NCI-H526 (cell line): ENCODE measurements at regions not wholly inside any gene's neighbourhood (a gene's known extent, or its start where the extent isn't known, plus 50 kb on each side); places are given as distances from the start of the nearest gene placed in this dataset.
A peak's percentile ranks its signal among the peaks of the same experiment; 100 is the strongest.

Experiments
- DNase-seq, 2 experiments: peaks; one replicate each; lab custom pipeline; 2025; lab: John Stamatoyannopoulos, UW

GRCh38 chr17:14481664-14482063, 180.8 kb downstream of the HS3ST3B1 start:
- DNase-seq = no peak

GRCh38 chr17:14474591-14474990, 173.7 kb downstream of the HS3ST3B1 start:
- no peak for DNase-seq

- DNase-seq = peak; percentile 75 to 82
Observed at GRCh38 chr17:14471052-14471451, 170.2 kb downstream of the HS3ST3B1 start.

- DNase-seq = no peak
Observed at GRCh38 chr17:14470417-14470816, 169.5 kb downstream of the HS3ST3B1 start.

- no peak for DNase-seq
Observed at GRCh38 chr17:14469971-14470370, 169.1 kb downstream of the HS3ST3B1 start.

GRCh38 chr17:14468858-14469257, 168.0 kb downstream of the HS3ST3B1 start:
- DNase-seq = no peak

GRCh38 chr17:14461227-14461548, 160.3 kb downstream of the HS3ST3B1 start:
- no peak for DNase-seq

GRCh38 chr17:14460516-14461226, 159.8 kb downstream of the HS3ST3B1 start:
- DNase-seq = no peak

- DNase-seq = peak; percentile 16 to 30
Observed at GRCh38 chr17:14459955-14460354, 159.1 kb downstream of the HS3ST3B1 start.

GRCh38 chr17:14458724-14459123, 157.8 kb downstream of the HS3ST3B1 start:
- no peak for DNase-seq

GRCh38 chr17:14454746-14455145, 153.9 kb downstream of the HS3ST3B1 start:
- DNase-seq = no peak

GRCh38 chr17:14452856-14453255, 152.0 kb downstream of the HS3ST3B1 start:
- no peak for DNase-seq

GRCh38 chr17:14451729-14452191, 150.9 kb downstream of the HS3ST3B1 start:
- no peak for DNase-seq

GRCh38 chr17:14448818-14449217, 147.9 kb downstream of the HS3ST3B1 start:
- no peak for DNase-seq

- DNase-seq = no peak
Observed at GRCh38 chr17:14446825-14447224, 145.9 kb downstream of the HS3ST3B1 start.

GRCh38 chr17:14444915-14445314, 144.0 kb downstream of the HS3ST3B1 start:
- no peak for DNase-seq

GRCh38 chr17:14442798-14443528, 142.1 kb downstream of the HS3ST3B1 start:
- no peak for DNase-seq

GRCh38 chr17:14437176-14437575, 136.3 kb downstream of the HS3ST3B1 start:
- DNase-seq = no peak

GRCh38 chr17:14436266-14436665, 135.4 kb downstream of the HS3ST3B1 start:
- no peak for DNase-seq

- no peak for DNase-seq
Observed at GRCh38 chr17:14434506-14434905, 133.6 kb downstream of the HS3ST3B1 start.

- DNase-seq = no peak
Observed at GRCh38 chr17:14432079-14432478, 131.2 kb downstream of the HS3ST3B1 start.

GRCh38 chr17:14429084-14429483, 128.2 kb downstream of the HS3ST3B1 start:
- DNase-seq = no peak

- DNase-seq = no peak
Observed at GRCh38 chr17:14428648-14429029, 127.8 kb downstream of the HS3ST3B1 start.
